ENCODE measurements at regions not wholly inside any gene's neighbourhood (a gene's known extent, or its start where the extent isn't known, plus 50 kb on each side); places are given as distances from the start of the nearest gene placed in this dataset.

DNA sequence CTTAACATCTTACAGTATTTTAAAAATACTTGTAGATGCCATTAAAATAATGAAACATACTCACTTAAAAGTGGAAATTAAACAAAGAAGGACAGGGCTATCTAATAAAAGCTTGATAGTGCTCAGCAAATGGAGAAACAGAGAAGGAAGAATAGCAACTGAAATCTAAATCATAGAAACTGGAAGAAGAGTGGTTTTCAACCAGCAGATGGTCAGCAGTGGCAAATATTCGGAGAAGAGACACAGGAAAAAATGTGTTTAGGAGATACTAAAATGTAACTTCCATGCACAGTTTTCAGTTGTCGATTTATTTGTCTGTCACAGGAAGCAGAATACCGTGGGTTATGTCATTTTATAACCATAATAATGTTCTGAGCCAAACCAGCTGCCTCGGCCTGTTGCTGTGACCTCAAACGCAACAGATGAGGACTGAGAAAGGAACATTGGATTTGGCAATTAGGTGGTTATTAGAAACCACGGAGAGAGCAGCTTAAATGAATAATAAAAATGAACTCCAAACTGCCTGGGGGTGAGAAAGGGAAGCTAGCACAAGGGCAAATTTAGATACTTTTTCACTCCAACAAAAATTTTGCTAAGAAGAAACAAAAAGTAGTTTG lies 246.6 kb upstream of the KCNMB2 start:
- TF ChIP-seq, protein P1, sequence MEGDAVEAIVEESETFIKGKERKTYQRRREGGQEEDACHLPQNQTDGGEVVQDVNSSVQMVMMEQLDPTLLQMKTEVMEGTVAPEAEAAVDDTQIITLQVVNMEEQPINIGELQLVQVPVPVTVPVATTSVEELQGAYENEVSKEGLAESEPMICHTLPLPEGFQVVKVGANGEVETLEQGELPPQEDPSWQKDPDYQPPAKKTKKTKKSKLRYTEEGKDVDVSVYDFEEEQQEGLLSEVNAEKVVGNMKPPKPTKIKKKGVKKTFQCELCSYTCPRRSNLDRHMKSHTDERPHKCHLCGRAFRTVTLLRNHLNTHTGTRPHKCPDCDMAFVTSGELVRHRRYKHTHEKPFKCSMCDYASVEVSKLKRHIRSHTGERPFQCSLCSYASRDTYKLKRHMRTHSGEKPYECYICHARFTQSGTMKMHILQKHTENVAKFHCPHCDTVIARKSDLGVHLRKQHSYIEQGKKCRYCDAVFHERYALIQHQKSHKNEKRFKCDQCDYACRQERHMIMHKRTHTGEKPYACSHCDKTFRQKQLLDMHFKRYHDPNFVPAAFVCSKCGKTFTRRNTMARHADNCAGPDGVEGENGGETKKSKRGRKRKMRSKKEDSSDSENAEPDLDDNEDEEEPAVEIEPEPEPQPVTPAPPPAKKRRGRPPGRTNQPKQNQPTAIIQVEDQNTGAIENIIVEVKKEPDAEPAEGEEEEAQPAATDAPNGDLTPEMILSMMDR (IDR thresholded peaks at IDR 0.05): no peak
- no peak for ATAC-seq (ENCODE audit: low FRiP score)
- no peak for DNase-seq (ENCODE audit: low spot score)

DNA sequence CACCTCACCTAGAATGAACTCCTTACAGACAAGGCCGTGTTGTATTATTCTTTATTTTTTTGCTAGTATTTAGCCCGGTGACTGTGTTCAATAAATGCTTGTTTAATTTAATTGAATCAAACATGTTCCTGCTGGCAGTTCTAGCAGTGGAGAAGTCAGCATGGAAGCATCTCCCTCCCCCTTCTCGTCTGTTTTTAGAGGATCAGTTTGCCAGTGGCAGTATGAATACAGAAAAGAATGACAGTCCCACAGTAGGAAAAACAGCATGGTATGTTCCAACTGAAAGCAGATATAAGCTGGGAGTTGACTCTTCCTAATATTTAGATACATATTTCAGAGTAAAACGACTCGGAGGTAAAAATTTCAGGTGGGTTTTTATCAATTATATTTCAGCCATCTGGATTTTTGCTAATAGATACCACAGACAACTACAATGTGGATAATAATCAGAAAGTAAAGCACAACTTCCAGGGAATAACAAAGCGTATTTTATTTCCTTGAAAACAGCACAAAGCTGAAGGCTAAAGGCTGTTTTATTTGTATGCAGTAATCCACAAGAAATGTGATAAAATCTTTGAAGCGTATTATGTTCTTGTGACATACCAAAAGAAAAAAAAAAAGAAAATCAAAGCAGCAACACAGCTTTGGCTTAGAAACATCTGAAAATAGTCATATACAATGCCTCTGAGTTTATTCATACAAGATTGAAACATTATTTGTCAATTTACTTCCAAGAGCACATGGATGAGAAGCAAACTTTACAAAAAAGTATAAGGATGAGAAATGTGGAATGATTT lies 244.5 kb upstream of the KCNMB2 start:
- no peak for ATAC-seq (ENCODE audit: low FRiP score)
- TF ChIP-seq, protein P1 (IDR thresholded peaks at IDR 0.05): no peak

DNA sequence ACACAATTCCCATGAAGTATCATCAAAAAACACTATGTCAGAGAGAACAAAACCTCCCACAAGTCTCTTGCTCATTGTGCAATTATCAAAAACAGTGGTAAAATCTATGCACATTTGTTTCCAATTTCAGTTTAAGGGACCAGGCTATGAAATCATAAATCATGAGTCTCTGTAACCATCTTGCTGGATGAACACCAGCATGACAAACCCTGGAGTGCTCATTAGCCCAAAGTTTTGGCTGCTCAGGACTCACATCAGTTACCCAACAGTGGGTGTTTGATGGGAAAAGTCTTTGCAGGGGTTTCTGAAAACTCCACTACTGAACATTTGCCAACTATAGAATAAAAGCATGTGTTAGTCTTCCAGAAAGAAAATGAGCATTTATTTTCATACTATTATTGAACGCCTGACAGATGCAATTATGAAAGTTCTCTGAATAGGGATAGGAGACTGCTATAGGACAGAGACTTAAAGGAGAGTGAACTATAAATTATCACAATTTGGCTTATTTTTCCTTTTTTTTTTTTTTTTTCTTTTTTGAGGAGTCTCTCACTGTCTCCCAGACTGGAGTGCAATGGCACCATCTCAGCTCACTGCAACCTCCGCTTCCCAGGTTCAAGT lies 240.8 kb upstream of the KCNMB2 start:
- DNase-seq (ENCODE audit: low spot score): no peak
- ATAC-seq (ENCODE audit: low FRiP score): peak; percentile 57
- TF ChIP-seq, protein P1 (IDR thresholded peaks at IDR 0.05): no peak

More for the DNA sequence above, 244.5 kb upstream of the KCNMB2 start:
- no peak for DNase-seq (ENCODE audit: low spot score)

DNA sequence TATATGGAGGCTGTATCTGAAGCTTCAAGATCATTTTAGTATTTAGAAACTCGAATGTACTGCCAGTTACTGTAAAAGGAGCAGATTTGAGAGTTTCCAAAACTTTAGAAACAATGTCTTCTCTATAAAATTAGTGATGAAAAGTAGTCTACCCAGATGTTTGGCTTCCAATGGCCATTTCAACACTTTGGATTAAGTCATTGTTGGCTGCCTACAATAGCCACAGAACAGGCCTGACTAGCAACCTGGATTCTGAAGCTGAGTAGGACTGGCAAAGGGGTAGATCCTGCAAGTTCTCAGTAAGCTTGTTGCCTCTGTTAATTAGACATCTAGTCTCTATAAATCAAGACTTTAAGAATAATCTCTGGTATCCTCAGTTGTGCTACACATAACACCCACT lies 239.0 kb upstream of the KCNMB2 start:
- DNase-seq (ENCODE audit: low spot score) (no peak), ATAC-seq (ENCODE audit: low FRiP score) (no peak)
- TF ChIP-seq, protein P1 (IDR thresholded peaks at IDR 0.05): no peak

DNA sequence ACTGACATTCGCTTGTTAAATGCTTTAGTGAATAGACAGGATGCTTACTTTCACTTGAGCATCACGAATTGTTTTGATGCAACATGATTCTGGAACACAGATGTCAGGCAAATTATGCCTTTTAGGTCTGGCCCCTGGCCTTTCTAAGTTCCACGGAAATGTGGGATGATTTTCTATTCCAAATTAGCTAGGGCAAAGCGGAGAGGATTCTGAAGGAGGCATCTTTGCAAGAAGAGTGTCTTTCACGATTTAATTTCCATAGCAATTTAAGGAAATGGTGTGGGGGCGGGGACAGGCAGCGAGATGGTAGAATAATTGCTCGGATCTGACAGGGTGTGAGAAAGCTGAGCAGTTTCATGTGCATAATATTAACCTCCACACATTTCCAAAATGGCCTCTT lies 238.5 kb upstream of the KCNMB2 start:
- TF ChIP-seq, protein P1 (IDR thresholded peaks at IDR 0.05): no peak
- no peak for DNase-seq (ENCODE audit: low spot score)
- no peak for ATAC-seq (ENCODE audit: low FRiP score)

DNA sequence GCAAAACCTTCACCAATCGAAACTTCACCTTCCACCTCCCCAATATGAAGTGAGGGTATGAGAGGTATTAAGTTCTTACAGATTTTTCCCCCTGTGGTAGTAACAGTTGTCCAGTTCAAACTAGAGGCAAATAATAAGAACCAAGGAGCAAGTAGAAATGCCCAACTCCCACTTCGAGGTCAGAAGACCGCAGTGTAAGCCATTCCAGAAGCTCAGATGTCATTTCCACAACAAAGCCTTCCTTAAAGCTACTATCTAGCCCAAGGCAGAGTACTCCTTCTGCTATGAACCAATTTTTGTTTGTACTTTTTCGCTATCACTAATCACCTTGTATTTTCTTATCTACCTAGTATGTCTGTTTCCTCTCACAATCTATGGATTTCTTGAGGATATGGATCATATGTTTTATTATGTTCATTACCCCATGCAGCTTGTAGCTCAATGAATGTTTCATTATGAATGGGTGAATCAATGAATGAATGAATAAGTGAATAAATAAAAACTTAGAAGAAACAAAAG lies 235.7 kb upstream of the KCNMB2 start:
- DNase-seq (ENCODE audit: low spot score) (no peak), ATAC-seq (ENCODE audit: low FRiP score) (no peak)
- TF ChIP-seq, protein P1 (IDR thresholded peaks at IDR 0.05): no peak

Measured in omental fat pad (tissue), 3 donors.